ENCODE measurements at regions not wholly inside any gene's neighbourhood (a gene's known extent, or its start where the extent isn't known, plus 50 kb on each side); places are given as distances from the start of the nearest gene placed in this dataset.

DNA sequence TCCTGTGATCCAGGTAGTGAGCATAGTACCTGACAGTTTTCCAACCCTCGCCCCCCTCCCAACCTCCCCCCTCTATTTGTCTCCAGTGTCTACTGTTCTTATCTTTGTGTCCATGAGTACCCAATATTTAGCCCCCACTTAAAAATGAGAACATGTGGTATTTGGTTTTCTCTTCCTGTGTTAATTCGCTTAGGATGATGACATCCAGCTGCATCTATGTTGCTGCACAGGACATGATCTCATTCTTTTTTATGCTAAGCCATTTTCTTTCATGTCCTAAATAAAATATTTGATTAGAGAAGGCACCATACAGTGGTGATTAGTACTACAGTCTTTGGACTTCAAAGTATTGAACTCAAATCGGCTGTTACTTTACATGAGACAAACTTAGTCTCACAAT is 1087.9 kb downstream of the CBLN2 start:
- no peaks in the 10 kb centered on the region for H3K36me3 ChIP-seq
- no peak for DNase-seq
- H3K27ac ChIP-seq = no peak overlapping the region
- H3K27me3 ChIP-seq = no peaks in the 10 kb centered on the region
- intact Hi-C loops (cut with DNase I; ENCODE audit: low total_unique reads) = no loop called here
- no peak overlapping the region for H3K4me3 ChIP-seq
- TF ChIP-seq, protein P1, sequence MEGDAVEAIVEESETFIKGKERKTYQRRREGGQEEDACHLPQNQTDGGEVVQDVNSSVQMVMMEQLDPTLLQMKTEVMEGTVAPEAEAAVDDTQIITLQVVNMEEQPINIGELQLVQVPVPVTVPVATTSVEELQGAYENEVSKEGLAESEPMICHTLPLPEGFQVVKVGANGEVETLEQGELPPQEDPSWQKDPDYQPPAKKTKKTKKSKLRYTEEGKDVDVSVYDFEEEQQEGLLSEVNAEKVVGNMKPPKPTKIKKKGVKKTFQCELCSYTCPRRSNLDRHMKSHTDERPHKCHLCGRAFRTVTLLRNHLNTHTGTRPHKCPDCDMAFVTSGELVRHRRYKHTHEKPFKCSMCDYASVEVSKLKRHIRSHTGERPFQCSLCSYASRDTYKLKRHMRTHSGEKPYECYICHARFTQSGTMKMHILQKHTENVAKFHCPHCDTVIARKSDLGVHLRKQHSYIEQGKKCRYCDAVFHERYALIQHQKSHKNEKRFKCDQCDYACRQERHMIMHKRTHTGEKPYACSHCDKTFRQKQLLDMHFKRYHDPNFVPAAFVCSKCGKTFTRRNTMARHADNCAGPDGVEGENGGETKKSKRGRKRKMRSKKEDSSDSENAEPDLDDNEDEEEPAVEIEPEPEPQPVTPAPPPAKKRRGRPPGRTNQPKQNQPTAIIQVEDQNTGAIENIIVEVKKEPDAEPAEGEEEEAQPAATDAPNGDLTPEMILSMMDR (IDR thresholded peaks at IDR 0.05) = no peak
- no peaks in the 10 kb centered on the region for H3K4me1 ChIP-seq
- no peaks in the 10 kb centered on the region for H3K9me3 ChIP-seq

DNA sequence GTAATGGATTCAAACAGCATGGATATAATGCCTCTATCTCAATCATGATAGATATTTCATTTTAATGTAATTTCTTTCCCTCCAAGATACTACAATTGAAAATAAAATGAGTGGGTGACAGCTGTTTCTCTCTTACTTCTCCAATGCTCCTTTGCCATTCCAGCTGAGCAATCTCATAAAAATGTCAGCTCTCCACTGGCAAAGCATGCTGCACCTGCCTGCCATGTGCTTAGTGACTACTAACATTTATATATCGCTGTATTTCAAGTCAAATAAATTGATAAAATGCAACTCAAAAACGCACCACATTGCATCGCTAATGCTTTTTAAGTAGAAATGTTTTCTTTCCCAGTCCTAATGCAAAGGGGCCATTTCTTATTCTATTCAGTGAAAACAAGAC is 1093.9 kb downstream of the CBLN2 start:
- Histone ChIP-seq H3K4me3 (no peak overlapping the region), H3K9me3 (no peaks in the 10 kb centered on the region), H3K4me1 (no peaks in the 10 kb centered on the region), H3K27ac (no peak overlapping the region), H3K36me3 (no peaks in the 10 kb centered on the region), H3K27me3 (no peaks in the 10 kb centered on the region)
- DNase-seq = no peak
- TF ChIP-seq, protein P1 (IDR thresholded peaks at IDR 0.05) = no peak
- intact Hi-C loops (cut with DNase I; ENCODE audit: low total_unique reads) = no loop called here

DNA sequence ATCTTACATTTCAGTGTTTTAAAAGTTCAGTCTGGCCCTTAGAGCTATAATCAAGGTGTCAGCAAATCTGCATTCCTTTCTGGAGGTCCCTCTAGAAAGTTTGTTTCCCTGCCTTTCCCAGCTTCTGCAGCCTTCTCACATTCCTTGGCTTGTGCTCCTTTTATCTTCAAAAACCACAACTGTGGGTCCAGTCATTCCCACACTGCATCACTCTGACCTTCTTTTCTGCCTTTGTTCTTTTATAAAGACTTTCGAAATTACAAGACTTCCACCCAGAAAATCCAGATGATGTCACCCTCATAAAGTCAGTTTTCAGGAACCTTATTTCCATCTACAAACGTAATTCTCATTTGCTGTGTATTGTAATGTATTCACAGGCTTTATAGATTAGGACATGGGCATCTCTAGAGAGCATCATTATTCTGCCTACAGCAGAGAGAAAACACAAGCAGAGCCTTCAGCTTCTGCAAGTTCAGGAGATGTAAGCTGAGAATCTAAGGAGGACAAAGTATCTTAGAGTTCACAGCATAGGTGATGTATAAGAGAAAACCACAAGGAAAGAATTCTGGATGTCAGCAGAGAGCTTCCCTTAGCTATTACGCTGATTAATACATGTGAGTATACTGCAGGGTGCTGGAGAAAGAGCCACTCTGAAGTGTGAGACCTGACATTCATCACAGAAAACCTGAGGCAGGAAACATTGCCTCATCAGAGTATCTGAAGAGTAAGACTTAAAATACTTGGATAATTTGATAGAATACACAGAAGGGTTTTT is 1100.2 kb downstream of the CBLN2 start:
- no peak overlapping the region for H3K4me3 ChIP-seq
- no peaks in the 10 kb centered on the region for H3K4me1 ChIP-seq
- no peak overlapping the region for H3K27ac ChIP-seq
- no peaks in the 10 kb centered on the region for H3K36me3 ChIP-seq
- TF ChIP-seq, protein P1 (IDR thresholded peaks at IDR 0.05) = no peak
- no peaks in the 10 kb centered on the region for H3K9me3 ChIP-seq
- H3K27me3 ChIP-seq = no peaks in the 10 kb centered on the region
- intact Hi-C loops (cut with DNase I; ENCODE audit: low total_unique reads) = no loop called here
- no peak for DNase-seq

DNA sequence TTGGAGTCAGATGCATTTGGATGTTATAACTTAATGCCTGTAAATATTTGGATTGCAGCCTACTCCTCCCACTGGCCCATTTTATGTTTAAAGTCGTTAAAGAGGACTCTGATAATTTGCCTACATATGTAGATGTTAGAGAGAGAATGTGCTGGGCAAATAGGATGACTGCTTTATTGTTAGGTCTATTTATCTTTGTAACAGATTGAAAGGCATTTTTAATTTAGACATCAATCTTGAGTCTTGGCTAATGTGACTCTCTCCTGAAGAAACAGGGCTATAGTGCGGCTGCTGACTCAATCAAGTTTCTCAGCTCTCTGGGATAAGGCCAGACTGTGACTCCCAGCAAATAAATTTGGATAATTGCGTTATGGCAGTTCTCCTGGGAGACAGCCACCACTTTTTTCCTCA is 1101.4 kb downstream of the CBLN2 start:
- H3K27me3 ChIP-seq = no peaks in the 10 kb centered on the region
- intact Hi-C loops (cut with DNase I; ENCODE audit: low total_unique reads) = no loop called here
- no peaks in the 10 kb centered on the region for H3K4me1 ChIP-seq
- TF ChIP-seq, protein P1 (IDR thresholded peaks at IDR 0.05) = no peak
- no peak for DNase-seq
- no peak overlapping the region for H3K4me3 ChIP-seq
- H3K27ac ChIP-seq = no peak overlapping the region
- no peaks in the 10 kb centered on the region for H3K36me3 ChIP-seq
- no peaks in the 10 kb centered on the region for H3K9me3 ChIP-seq

DNA sequence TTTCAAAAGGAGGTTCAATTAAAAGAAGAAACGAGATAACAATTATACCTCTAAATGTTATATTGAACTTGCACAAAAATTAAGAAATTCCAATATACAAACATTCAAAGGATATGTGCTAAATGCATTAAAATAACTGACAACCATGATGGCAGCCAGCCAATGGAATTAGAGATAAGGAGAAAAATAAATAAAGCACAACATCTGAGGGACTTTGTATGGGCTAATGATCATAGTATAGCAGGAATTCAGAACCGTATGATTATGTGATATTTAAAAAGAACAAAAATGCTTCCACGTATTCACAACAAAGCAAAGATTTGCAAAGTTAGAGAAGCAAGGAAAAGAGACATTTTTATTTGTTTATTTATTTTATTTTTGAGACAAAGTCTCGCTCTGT is 1103.0 kb downstream of the CBLN2 start:
- intact Hi-C loops (cut with DNase I; ENCODE audit: low total_unique reads) = no loop called here
- no peak overlapping the region for H3K27ac ChIP-seq
- H3K4me1 ChIP-seq = no peaks in the 10 kb centered on the region
- H3K4me3 ChIP-seq = no peak overlapping the region
- TF ChIP-seq, protein P1 (IDR thresholded peaks at IDR 0.05) = no peak
- H3K27me3 ChIP-seq = no peaks in the 10 kb centered on the region
- no peaks in the 10 kb centered on the region for H3K9me3 ChIP-seq
- DNase-seq = no peak
- H3K36me3 ChIP-seq = no peaks in the 10 kb centered on the region

Measured in tibial artery (tissue), 4 donors.